Ishikawa (cell line): ENCODE measurements at regions not wholly inside any gene's neighbourhood (a gene's known extent, or its start where the extent isn't known, plus 50 kb on each side); places are given as distances from the start of the nearest gene placed in this dataset.

ENCODE experiments used
- CEBPB ChIP-seq: IDR thresholded peaks from 2 replicates; pipeline ENCODE4 v1.6.1; 2012
- CREB1 ChIP-seq: IDR thresholded peaks from 2 replicates; pipeline ENCODE4 v1.6.1; 2012; ENCODE audit warnings: low read depth
- EGR1 ChIP-seq: IDR thresholded peaks from 2 replicates; pipeline ENCODE4 v1.6.1; 2012
- EP300 ChIP-seq: IDR thresholded peaks from 2 replicates; pipeline ENCODE4 v1.6.1; 2012; ENCODE audit warnings: borderline replicate concordance
- FOXM1 ChIP-seq: IDR thresholded peaks from 2 replicates; pipeline ENCODE4 v1.6.1; 2012; ENCODE audit warnings: low read depth, borderline replicate concordance
- MAX ChIP-seq: IDR thresholded peaks from 2 replicates; pipeline ENCODE4 v1.6.1; 2012
- NFIC ChIP-seq: IDR thresholded peaks from 2 replicates; pipeline ENCODE4 v1.6.1; 2012
- RAD21 ChIP-seq: IDR thresholded peaks from 2 replicates; pipeline ENCODE4 v1.6.1; 2012; ENCODE audit warnings: low read depth
- REST ChIP-seq: IDR thresholded peaks from 2 replicates; pipeline ENCODE4 v1.6.1; 2012; ENCODE audit warnings: low read depth, mild to moderate bottlenecking
- TAF1 ChIP-seq: IDR thresholded peaks from 2 replicates; pipeline ENCODE4 v1.6.1; 2012; ENCODE audit warnings: low read depth, mild to moderate bottlenecking
- TCF12 ChIP-seq: IDR thresholded peaks from 2 replicates; pipeline ENCODE4 v1.6.1; 2012; ENCODE audit warnings: low read depth
- TEAD4 ChIP-seq: IDR thresholded peaks from 2 replicates; pipeline ENCODE4 v1.6.1; 2012
- YY1 ChIP-seq: IDR thresholded peaks from 2 replicates; pipeline ENCODE4 v1.6.1; 2012; ENCODE audit warnings: low read depth
- ZBTB7A ChIP-seq: IDR thresholded peaks from 2 replicates; pipeline ENCODE4 v1.6.1; 2012; ENCODE audit warnings: low read depth
- TF ChIP-seq, protein P1 (sequence below): IDR thresholded peaks from 2 replicates; pipeline ENCODE4 v1.6.1; 2012

DNA sequence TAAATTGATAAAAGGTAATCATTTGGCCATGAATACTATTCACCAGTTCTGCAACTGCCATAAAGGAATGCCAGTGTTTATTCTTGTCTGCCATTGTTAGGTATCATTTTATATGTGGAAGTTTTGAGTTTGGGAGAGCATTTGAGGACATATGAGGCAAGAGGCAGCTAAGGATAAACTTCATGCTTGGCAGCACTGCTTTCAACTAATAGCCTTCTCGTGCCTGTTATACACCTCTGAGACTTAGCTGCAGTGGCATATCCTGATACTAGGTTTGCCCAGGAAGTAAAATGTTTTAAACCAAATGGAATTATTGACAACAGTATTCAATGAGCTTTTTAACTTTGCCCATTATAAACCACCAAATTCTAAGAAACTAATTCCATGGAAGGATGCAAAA lies 126.0 kb upstream of the DPH6 start:
- TF ChIP-seq EP300: no peak
- TF ChIP-seq TCF12: no peak
- TF ChIP-seq MAX: no peak
- no peak for TF ChIP-seq EGR1
- no peak for TF ChIP-seq FOXM1
- no peak for TF ChIP-seq TAF1
- no peak for TF ChIP-seq REST
- no peak for TF ChIP-seq NFIC

- no peak for TF ChIP-seq FOXM1
- TF ChIP-seq EGR1: no peak
- TF ChIP-seq TEAD4: no peak
Measured at GRCh38 chr15:35673093-35673684, 127.2 kb upstream of the DPH6 start.

GRCh38 chr15:35674873-35675781 lies 129.2 kb upstream of the DPH6 start:
- no peak for TF ChIP-seq CREB1
- no peak for TF ChIP-seq EP300
- no peak for TF ChIP-seq REST
- TF ChIP-seq EGR1: no peak
- TF ChIP-seq CEBPB: no peak
- TF ChIP-seq, protein P1, sequence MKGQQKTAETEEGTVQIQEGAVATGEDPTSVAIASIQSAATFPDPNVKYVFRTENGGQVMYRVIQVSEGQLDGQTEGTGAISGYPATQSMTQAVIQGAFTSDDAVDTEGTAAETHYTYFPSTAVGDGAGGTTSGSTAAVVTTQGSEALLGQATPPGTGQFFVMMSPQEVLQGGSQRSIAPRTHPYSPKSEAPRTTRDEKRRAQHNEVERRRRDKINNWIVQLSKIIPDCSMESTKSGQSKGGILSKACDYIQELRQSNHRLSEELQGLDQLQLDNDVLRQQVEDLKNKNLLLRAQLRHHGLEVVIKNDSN: no peak
- TF ChIP-seq MAX: no peak
- TF ChIP-seq FOXM1: no peak
- no peak for TF ChIP-seq TEAD4
- TF ChIP-seq RAD21: no peak
- TF ChIP-seq YY1: no peak
- TF ChIP-seq NFIC: no peak
- TF ChIP-seq TAF1: no peak
- no peak for TF ChIP-seq ZBTB7A
- TF ChIP-seq TCF12: no peak

GRCh38 chr15:35678774-35679173 lies 132.8 kb upstream of the DPH6 start:
- no peak for TF ChIP-seq TAF1
- no peak for TF ChIP-seq ZBTB7A
- TF ChIP-seq NFIC: no peak
- no peak for TF ChIP-seq REST
- TF ChIP-seq MAX: no peak
- no peak for TF ChIP-seq RAD21
- no peak for TF ChIP-seq EGR1
- no peak for TF ChIP-seq EP300
- no peak for TF ChIP-seq FOXM1
- no peak for TF ChIP-seq YY1

- TF ChIP-seq FOXM1 (no peak), REST (no peak), EGR1 (no peak), MAX (no peak), RAD21 (no peak), TCF12 (no peak), EP300 (no peak), NFIC (no peak), TEAD4 (no peak), ZBTB7A (no peak), CREB1 (no peak), YY1 (no peak), TAF1 (no peak), CEBPB (no peak)
- TF ChIP-seq, protein P1: no peak
Measured at GRCh38 chr15:35679186-35679585, 133.2 kb upstream of the DPH6 start.
